ENCODE measurements at regions not wholly inside any gene's neighbourhood (a gene's known extent, or its start where the extent isn't known, plus 50 kb on each side); places are given as distances from the start of the nearest gene placed in this dataset.

DNA sequence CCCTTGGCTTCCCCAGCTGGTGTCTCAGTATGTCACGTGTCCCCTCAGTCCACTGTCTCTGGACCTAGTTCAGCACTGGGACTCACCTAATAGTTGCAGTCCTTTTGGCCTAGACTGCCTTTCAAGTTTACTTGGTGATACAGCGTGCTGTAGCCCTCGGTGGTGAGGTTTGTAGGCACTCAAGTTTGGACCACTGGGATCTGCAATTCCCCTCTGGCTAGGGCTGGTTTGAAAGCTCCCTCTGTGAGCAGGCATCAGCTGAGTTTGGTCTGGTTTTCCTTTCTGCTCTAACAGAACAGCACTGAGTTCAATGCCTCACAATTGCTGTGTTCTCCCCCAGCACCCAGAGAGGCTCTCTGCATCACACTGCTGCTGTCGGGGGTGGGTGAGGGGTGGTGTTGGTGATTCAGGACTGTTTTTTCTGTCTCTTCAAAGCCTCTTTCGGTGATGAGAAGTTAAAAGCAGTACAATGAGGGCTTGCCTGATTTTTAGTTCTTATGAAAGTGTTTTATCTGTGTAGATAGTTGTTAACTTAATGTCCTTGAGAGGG lies 494.2 kb downstream of the TDRD15 start:
- Histone ChIP-seq H3K4me1 (ENCODE audit: control insufficient read depth, low read length) (no peaks in the 10 kb centered on the region), H3K4me2 (ENCODE audit: low read length) (no peak overlapping the region), H3K9me2 (replicated peaks; ENCODE audit: control insufficient read depth, low read length) (no peaks in the 10 kb centered on the region), H3K79me2 (ENCODE audit: control insufficient read depth, low read length) (no peaks in the 10 kb centered on the region), H3K4me3 (ENCODE audit: low read length) (no peak overlapping the region), H4K20me1 (ENCODE audit: control insufficient read depth, insufficient read depth, low read depth, low read length) (no peaks in the 10 kb centered on the region), H3K27ac (ENCODE audit: low read depth, low read length) (no peak overlapping the region), H3K36me3 (ENCODE audit: control insufficient read depth, low read length) (no peaks in the 10 kb centered on the region), H3K9me3 (ENCODE audit: control insufficient read depth, insufficient read depth, low read length) (no peaks in the 10 kb centered on the region), H3K27me3 (ENCODE audit: control insufficient read depth, low read length) (no peaks in the 10 kb centered on the region), H3F3A (ENCODE audit: control insufficient read depth, insufficient read depth) (no peaks in the 10 kb centered on the region)
- TF ChIP-seq, protein P1, sequence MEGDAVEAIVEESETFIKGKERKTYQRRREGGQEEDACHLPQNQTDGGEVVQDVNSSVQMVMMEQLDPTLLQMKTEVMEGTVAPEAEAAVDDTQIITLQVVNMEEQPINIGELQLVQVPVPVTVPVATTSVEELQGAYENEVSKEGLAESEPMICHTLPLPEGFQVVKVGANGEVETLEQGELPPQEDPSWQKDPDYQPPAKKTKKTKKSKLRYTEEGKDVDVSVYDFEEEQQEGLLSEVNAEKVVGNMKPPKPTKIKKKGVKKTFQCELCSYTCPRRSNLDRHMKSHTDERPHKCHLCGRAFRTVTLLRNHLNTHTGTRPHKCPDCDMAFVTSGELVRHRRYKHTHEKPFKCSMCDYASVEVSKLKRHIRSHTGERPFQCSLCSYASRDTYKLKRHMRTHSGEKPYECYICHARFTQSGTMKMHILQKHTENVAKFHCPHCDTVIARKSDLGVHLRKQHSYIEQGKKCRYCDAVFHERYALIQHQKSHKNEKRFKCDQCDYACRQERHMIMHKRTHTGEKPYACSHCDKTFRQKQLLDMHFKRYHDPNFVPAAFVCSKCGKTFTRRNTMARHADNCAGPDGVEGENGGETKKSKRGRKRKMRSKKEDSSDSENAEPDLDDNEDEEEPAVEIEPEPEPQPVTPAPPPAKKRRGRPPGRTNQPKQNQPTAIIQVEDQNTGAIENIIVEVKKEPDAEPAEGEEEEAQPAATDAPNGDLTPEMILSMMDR (IDR thresholded peaks at IDR 0.05; ENCODE audit: low read depth, low read length, poor library complexity, severe bottlenecking) = no peak
- no peak for TF ChIP-seq EZH2phosphoT487 (IDR thresholded peaks at IDR 0.05; ENCODE audit: borderline replicate concordance, low read length)

DNA sequence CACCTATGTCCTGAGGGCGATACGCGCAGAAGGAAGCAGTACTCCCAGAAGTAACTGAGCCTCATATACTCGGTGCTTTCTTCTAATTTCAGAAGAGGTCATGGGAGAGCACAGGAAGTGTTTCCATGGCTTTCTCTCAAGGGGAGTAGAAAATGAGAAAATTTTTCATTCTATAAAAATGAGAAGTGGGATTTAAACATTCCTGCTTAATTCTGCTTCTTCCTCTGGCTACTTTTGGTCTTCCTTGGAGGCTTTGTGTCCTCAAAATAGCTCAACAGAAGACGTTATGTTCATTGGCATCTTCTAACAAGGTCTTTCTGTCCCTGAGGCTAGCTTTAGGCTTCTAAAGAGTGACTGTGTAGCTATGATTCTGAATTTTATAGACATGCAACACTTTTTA lies 497.0 kb downstream of the TDRD15 start:
- H3K4me1 ChIP-seq (ENCODE audit: control insufficient read depth, low read length) = no peaks in the 10 kb centered on the region

DNA sequence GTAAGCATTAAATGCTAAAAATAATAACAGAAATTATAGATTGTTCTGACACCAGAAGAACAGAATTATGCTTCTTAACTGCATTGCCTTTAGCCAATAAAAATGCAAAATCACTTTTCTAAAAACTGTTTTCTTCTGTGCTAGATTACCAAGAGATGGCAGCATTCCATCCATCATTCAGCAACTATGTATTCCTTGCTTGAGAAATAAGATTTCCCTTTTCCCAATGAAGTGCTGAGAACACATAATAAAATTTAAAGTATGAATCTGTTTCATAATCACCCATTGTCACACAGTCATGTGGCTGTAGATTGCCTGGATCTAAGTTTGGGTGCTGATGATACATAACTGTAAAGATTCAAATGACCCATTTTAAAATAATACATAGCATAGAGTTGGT lies 504.2 kb downstream of the TDRD15 start:
- H3K4me3 ChIP-seq (ENCODE audit: low read length) = no peak overlapping the region
- no peaks in the 10 kb centered on the region for H4K20me1 ChIP-seq (ENCODE audit: control insufficient read depth, insufficient read depth, low read depth, low read length)
- no peaks in the 10 kb centered on the region for H3K4me1 ChIP-seq (ENCODE audit: control insufficient read depth, low read length)
- H3F3A ChIP-seq (ENCODE audit: control insufficient read depth, insufficient read depth) = no peaks in the 10 kb centered on the region
- no peaks in the 10 kb centered on the region for H3K79me2 ChIP-seq (ENCODE audit: control insufficient read depth, low read length)
- H3K27me3 ChIP-seq (ENCODE audit: control insufficient read depth, low read length) = no peaks in the 10 kb centered on the region
- H3K9me3 ChIP-seq (ENCODE audit: control insufficient read depth, insufficient read depth, low read length) = no peaks in the 10 kb centered on the region
- no peak overlapping the region for H3K4me2 ChIP-seq (ENCODE audit: low read length)
- no peak for TF ChIP-seq EZH2phosphoT487 (IDR thresholded peaks at IDR 0.05; ENCODE audit: borderline replicate concordance, low read length)
- TF ChIP-seq, protein P1 (IDR thresholded peaks at IDR 0.05; ENCODE audit: low read depth, low read length, poor library complexity, severe bottlenecking) = no peak
- H3K27ac ChIP-seq (ENCODE audit: low read depth, low read length) = no peak overlapping the region
- H3K9me2 ChIP-seq (replicated peaks; ENCODE audit: control insufficient read depth, low read length) = no peaks in the 10 kb centered on the region
- no peaks in the 10 kb centered on the region for H3K36me3 ChIP-seq (ENCODE audit: control insufficient read depth, low read length)

More for the DNA sequence above, 497.0 kb downstream of the TDRD15 start:
- Histone ChIP-seq H3K79me2 (ENCODE audit: control insufficient read depth, low read length) (no peaks in the 10 kb centered on the region), H3F3A (ENCODE audit: control insufficient read depth, insufficient read depth) (no peaks in the 10 kb centered on the region), H3K4me3 (ENCODE audit: low read length) (no peak overlapping the region), H3K9me3 (ENCODE audit: control insufficient read depth, insufficient read depth, low read length) (no peaks in the 10 kb centered on the region), H4K20me1 (ENCODE audit: control insufficient read depth, insufficient read depth, low read depth, low read length) (no peaks in the 10 kb centered on the region), H3K4me2 (ENCODE audit: low read length) (no peak overlapping the region), H3K36me3 (ENCODE audit: control insufficient read depth, low read length) (no peaks in the 10 kb centered on the region), H3K9me2 (replicated peaks; ENCODE audit: control insufficient read depth, low read length) (no peaks in the 10 kb centered on the region), H3K27ac (ENCODE audit: low read depth, low read length) (no peak overlapping the region), H3K27me3 (ENCODE audit: control insufficient read depth, low read length) (no peaks in the 10 kb centered on the region)
- TF ChIP-seq EZH2phosphoT487 (IDR thresholded peaks at IDR 0.05; ENCODE audit: borderline replicate concordance, low read length) = no peak
- TF ChIP-seq, protein P1 (IDR thresholded peaks at IDR 0.05; ENCODE audit: low read depth, low read length, poor library complexity, severe bottlenecking) = no peak
